Brain microvascular endothelial cell (primary cell): ENCODE measurements at regions not wholly inside any gene's neighbourhood (a gene's known extent, or its start where the extent isn't known, plus 50 kb on each side); places are given as distances from the start of the nearest gene placed in this dataset.

Experiments used
- DNase-seq: peaks from one replicate; pipeline ENCODE4 v3.0.0-alpha.2; 2020
- H3K27ac ChIP-seq: fragments of 250-450 bp; sonication (Bioruptor Pico); 2 replicates; pipeline ENCODE4 v1.5.1; 2020; ENCODE audit warnings: mild to moderate bottlenecking, moderate library complexity
- H3K27me3 ChIP-seq: fragments of 250-450 bp; sonication (Bioruptor Pico); replicated peaks from 2 replicates; pipeline ENCODE4 v1.5.1; 2020; ENCODE audit warnings: mild to moderate bottlenecking
- H3K36me3 ChIP-seq: fragments of 250-450 bp; sonication (Bioruptor Pico); replicated peaks from 2 replicates; pipeline ENCODE4 v1.5.1; 2020; ENCODE audit warnings: mild to moderate bottlenecking
- H3K4me3 ChIP-seq: 2 replicates; pipeline ENCODE4 v1.5.1; 2011; ENCODE audit warnings: low read depth, mild to moderate bottlenecking, control low read depth, low read length, moderate library complexity
- in situ Hi-C: cut with HindIII; loops from 2 replicates; pipeline ENCODE4 v1.10.0; 2017; ENCODE audit warnings: low sequenced_read_pairs, low pct_ligation_motif_present
- TF ChIP-seq, protein P1 (sequence below): IDR thresholded peaks from 2 replicates; pipeline ENCODE4 v1.5.1; 2011; ENCODE audit warnings: low read depth, mild to moderate bottlenecking, moderate library complexity, low read length, control low read depth, inconsistent platforms; ENCODE audit errors: missing control alignments

DNA sequence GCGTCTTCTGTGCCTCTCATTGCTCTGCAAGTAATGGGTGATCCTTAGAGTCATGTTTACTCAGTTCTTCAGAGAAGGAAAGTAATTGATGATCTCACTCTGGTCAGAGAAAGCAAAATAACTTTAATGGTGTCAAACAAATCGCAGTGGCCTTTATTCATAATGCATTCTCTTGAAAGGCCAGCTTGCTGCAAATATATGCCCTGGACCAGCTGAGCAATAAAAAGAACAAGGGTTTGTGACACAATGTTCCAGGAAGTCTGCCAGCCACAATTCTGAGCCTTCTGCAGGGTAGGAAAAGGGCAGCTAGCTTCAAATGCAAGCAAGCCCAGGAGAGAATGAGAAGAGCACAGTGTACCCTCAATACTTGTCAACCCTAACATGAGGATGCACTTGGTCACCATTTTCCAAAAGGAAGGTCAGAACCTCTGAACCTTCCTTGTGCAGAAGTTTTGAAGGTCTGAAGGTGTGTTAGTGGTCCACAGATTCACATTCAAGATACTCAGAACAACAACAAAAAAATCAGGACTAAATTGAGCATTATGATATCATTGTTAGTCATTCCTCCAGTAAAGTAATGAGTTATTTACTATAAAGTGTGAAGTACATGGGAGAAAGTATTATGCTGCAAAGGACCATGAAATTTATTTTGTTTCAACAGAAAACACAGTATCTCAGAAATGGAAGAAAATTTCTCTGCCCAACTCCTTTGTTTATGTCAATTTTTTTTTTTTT lies 355.6 kb downstream of the PAX3 start:
- Histone ChIP-seq H3K27me3 (no peaks in the 10 kb centered on the region), H3K4me3 (no peak overlapping the region), H3K27ac (no peak overlapping the region), H3K36me3 (no peaks in the 10 kb centered on the region)
- in situ Hi-C loops = no loop called here
- DNase-seq = no peak
- TF ChIP-seq, protein P1, sequence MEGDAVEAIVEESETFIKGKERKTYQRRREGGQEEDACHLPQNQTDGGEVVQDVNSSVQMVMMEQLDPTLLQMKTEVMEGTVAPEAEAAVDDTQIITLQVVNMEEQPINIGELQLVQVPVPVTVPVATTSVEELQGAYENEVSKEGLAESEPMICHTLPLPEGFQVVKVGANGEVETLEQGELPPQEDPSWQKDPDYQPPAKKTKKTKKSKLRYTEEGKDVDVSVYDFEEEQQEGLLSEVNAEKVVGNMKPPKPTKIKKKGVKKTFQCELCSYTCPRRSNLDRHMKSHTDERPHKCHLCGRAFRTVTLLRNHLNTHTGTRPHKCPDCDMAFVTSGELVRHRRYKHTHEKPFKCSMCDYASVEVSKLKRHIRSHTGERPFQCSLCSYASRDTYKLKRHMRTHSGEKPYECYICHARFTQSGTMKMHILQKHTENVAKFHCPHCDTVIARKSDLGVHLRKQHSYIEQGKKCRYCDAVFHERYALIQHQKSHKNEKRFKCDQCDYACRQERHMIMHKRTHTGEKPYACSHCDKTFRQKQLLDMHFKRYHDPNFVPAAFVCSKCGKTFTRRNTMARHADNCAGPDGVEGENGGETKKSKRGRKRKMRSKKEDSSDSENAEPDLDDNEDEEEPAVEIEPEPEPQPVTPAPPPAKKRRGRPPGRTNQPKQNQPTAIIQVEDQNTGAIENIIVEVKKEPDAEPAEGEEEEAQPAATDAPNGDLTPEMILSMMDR = no peak

DNA sequence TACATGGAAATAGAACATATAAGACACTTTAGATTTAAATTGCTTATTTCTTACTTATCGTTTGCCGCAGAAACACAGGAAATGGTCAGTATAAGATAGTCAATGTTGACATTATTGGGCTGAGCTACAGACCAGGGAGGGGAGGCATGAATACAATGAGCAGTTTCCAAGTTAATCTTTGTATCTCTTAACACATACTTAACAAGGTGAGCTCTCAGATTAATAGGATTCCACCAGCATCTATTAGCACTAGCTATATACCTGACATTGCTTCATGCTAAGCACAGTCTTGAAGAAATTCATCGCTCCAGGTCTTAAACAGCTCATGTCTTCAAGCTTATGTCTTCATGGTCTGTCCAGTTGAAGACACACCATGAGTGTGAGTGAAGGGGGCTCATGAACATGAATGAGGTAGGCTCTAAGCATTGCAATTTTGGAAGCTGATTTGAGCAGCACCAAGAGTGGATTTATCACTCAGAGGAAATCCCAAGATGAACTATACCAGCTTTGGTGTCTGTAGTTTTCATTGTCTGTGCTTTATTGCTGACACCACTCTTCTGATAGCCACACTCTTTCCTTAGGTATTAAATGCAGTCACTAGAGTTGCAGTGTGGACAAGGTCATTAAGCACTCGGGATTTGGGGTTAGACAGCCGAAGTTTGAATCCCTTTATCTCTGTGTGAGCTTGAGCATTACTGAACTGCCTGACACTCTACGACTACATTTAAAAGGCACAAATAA lies 359.3 kb upstream of the EPHA4 start:
- H3K27me3 ChIP-seq = no peaks in the 10 kb centered on the region
- TF ChIP-seq, protein P1 = no peak
- in situ Hi-C loops = no loop called here

DNA sequence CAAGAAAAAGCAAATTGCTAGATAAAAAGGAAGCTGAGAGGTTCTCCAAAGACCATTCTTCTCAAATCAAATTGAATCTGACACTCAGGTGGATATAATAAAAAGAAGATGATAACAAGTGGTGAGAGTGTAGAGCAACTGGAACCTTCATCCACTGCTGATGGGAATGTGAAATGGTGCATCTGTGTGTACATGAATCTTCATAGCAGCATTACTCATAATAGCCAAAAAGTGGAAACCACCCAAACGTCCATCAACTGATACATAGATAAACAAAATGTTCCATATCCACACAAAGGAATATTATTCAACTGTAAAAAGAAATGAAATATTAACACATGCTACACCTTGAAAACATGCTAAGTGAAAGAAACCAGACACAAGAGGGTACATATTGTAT lies 357.2 kb upstream of the EPHA4 start:
- TF ChIP-seq, protein P1 = no peak
- no peaks in the 10 kb centered on the region for H3K27me3 ChIP-seq
- in situ Hi-C loops = no loop called here
- H3K36me3 ChIP-seq = no peaks in the 10 kb centered on the region
- DNase-seq = no peak
- no peak overlapping the region for H3K4me3 ChIP-seq
- no peak overlapping the region for H3K27ac ChIP-seq

More for the DNA sequence above, 359.3 kb upstream of the EPHA4 start:
- DNase-seq = no peak
- H3K27ac ChIP-seq = no peak overlapping the region
- no peaks in the 10 kb centered on the region for H3K36me3 ChIP-seq
- no peak overlapping the region for H3K4me3 ChIP-seq

DNA sequence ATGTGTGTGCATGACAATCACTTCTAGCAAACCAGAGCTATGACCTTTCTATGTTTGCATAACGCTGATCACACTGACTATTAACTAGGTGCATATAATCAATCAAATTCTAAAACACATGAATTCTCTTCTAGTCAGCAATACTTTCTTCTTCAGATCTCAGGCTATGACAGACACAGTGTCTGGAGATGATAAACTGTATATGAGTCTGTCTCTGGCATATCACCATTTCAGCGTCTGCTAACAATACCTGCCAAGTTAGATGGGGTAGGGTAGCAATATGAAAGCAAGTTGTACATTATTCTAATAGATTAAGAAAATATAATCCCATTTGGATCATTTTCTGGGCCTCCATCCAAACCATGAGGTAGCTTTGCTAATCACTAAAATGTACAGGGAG lies 354.2 kb upstream of the EPHA4 start:
- Histone ChIP-seq H3K36me3 (no peaks in the 10 kb centered on the region), H3K27me3 (no peaks in the 10 kb centered on the region), H3K27ac (no peak overlapping the region), H3K4me3 (no peak overlapping the region)
- no peak for DNase-seq
- in situ Hi-C loops = no loop called here
- TF ChIP-seq, protein P1 = no peak

DNA sequence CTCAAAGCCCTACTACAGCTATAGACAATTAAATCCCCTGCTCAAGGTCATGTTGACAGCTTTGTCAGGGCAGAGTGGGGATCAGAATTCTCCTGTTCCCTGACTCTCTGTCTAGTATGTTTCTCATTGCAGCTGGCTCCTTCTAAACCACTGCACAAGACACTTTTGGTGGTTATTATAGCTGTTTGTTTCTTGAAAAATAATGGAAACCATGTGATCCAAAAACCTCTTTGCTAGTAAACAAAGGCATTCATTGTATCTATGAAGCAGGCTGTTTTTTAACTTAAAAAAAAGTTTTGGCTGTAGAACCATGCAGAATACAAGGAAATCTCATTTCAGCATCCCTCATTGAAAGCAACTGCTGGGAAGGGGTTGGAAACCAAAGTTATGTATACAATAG lies 352.5 kb upstream of the EPHA4 start:
- TF ChIP-seq, protein P1 = no peak
- Histone ChIP-seq H3K36me3 (no peaks in the 10 kb centered on the region), H3K27ac (no peak overlapping the region), H3K27me3 (no peaks in the 10 kb centered on the region), H3K4me3 (no peak overlapping the region)
- DNase-seq = no peak
- in situ Hi-C loops = no loop called here
